Amygdala (tissue), 56 donors: ENCODE measurements at regions not wholly inside any gene's neighbourhood (a gene's known extent, or its start where the extent isn't known, plus 50 kb on each side); places are given as distances from the start of the nearest gene placed in this dataset.

Experiments
- DNase-seq, 56 donors: peaks; one replicate each; lab custom pipeline; 2025; lab: John Stamatoyannopoulos, UW

DNA sequence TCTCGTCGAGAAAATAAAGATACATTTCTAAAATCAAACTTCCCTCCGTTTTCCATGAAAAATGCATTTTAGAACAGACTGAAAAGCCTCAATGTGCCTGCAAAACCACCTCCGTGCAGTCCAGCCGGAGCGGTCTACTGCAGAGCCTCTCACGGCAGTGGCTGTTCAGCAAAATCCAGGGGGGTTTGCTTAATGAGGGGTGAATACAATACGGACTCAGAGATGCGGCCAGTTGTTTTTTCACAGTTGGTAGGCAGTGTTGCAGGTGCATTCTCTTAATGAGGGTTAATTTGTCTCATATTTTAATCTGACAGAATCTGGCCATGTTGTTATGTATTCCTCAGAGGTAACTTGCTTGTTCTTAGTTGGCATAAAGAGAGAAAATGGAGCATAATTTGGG is 223.0 kb downstream of the EBLN2 start:
- DNase-seq, result peak in 4 of 56 donors; percentile 2 to 9 (median 3)

DNA sequence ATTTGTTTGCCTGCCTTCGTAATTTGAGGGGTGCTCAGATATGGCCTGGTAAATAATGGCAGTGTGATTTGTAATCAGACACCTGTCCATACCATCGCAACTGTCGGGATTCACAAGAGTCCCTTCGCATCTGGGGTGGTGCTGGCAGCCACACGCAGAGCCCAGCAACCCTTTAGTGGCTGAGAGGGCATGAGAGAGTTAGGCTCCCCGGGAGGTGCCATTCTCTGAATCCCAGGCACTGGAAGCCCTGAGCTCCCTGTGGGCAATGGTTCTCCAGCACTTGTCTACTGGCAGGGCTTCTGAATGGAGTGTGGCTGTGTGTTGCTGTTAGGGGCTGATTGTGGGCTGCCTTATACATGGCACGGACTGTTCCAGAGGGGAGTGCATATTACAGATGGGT is 230.1 kb downstream of the EBLN2 start:
- no peak for DNase-seq

DNA sequence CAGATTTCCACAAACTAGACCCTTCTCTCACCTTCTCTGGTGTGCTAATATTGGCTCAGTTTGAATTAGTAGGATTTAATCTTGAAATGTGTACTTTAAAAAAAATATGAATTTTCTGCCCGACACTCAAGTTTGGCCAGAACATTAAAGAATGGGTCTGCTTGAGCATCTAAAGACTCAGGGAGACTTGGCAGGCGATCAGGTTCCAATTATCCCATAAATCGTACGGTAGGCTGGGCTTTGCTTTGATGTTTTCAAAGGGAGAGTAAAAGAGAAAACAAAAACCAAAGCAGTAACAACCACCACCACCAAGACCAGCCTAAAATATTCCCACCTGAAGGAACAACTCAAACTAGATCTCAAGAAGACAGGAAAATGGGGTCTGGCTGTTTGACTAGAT is 230.8 kb downstream of the EBLN2 start:
- peak in 1 of 56 donors; percentile 1 for DNase-seq

DNA sequence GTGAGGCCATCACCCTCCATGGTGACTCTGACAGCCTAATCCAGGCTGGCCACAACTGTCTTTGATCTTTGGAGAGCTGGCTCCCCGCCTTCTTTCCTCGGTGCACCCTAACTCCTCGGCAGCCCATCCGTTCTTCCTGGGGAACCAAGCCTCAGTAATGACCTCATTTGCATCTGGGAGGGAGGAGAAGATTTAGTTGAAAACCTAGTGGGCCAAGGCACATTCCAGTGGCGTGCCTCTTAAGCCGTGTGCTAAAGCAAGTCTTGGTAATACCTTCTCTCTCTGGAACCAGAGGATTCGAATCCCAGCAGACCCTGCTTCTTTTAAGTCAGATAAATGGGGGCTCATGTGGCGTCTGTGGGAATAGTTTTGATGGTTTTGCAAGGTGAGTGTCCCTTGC is 233.1 kb downstream of the EBLN2 start:
- no peak for DNase-seq

DNA sequence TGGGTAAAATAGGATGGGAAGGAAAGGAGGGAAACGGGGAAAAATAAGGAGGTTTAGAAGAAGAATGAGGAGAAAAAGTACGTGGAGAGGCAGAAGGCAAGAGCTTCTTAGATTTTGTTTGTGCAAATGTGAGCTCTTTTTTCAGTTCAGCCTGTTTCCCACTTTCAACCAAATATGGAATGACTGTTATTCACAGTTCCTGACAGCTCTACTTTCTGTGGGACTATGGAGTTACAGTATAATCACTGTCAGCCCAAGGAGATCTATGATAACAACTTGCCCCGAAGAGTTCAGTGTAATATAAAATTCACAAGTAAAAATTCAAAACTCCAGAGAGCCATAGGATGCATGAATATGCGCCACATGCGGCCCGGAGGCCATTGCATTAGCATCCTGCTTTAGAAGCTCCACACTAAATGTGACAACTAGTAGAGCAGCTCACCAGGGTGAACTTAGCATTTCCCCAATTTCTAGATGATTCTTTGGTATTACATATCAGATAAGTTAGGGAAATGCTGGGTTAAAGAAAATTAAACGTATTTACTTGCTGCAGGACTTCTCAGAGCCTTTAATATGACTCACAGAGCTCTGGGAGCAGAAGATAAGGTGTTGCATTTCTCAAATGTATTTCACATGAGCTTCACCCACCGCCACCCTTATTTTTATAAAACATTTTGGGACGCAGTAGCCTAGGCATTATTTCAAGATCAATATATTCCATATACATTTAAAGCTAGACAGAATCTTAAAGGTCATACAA is 234.6 kb downstream of the EBLN2 start:
- no peak for DNase-seq

DNA sequence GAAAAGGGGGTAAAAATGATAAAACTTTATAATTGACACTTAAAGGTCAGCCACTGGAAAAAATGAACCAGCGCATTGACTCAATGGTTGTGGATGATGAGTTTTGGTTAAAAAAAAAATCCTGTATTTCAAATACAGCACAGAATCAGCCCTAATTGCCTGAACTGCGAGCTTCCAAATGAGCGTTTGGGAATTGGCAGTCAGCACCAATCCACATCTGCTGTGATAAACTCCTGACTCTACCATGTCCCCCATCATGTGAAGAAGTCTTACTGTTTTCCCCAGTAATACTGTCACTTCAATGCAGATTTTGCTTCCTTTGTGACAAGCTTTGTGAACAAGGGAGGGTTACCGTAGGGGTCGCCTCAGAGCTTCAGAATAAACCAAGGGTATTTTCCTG is 235.4 kb downstream of the EBLN2 start:
- no peak for DNase-seq

DNA sequence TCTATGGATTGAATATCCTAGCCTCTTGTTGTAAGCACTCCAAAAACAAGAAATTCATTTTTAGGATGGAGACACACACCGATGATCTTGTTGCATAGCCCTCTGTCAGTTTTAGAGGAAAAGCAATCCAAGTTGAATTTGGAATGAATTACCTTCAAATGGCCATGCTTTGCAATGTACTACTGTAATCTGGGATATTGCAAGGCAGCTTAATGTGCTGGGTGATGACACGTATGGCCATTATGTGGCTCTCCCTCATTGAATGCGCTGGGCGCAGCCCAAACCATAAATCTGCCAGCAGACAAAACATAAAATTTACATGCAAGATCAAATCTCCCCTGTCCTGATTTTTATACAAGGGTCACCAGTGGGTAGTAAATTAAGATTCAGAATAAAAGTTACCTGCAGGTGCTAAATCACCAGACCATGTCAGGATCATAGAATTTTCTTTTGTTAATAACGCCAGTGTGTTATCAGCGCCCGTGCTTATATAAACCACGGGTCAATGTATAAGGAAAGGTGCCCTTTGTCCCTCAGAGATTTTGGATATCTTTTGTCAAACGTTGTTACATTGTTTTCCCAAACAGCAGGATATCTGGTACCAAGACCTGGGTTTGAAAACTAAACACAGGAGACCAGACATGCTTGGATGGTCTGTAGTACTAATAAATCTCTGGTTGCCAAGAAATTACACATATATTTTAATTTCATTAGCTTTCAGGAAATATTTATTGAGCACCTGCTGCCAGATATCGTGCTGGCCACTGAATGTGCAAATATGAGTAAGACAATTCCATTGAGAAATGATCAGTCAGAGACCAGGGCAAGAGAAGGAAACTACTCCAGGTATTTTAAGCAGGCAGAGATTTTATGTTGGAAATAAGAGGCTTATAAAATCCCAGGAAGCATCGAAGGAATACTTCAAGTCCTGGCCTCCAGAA is 237.1 kb downstream of the EBLN2 start:
- DNase-seq, result no peak

DNA sequence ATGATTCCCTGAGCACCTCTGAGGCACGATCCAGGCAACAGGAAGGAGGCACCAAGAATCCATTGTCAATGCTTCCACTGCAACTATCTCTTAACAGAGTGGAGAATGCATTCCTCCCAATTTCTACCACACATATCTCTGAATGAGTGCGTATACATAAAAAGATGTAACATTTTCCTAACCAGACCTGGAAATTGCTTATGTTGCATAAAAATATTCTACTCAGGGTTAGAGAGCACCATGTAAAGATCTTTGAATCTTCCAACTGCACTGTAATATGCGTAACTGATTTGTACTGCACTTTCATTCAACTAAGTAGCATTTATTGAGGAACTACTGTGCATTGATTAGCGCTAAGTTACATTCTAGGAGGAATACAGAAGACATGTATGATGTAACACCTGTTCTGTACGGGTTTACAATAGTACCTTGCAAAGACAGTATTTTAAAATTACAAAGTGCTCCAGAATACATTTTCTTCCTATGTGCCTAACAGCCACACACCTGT is 237.8 kb downstream of the EBLN2 start:
- no peak for DNase-seq

DNA sequence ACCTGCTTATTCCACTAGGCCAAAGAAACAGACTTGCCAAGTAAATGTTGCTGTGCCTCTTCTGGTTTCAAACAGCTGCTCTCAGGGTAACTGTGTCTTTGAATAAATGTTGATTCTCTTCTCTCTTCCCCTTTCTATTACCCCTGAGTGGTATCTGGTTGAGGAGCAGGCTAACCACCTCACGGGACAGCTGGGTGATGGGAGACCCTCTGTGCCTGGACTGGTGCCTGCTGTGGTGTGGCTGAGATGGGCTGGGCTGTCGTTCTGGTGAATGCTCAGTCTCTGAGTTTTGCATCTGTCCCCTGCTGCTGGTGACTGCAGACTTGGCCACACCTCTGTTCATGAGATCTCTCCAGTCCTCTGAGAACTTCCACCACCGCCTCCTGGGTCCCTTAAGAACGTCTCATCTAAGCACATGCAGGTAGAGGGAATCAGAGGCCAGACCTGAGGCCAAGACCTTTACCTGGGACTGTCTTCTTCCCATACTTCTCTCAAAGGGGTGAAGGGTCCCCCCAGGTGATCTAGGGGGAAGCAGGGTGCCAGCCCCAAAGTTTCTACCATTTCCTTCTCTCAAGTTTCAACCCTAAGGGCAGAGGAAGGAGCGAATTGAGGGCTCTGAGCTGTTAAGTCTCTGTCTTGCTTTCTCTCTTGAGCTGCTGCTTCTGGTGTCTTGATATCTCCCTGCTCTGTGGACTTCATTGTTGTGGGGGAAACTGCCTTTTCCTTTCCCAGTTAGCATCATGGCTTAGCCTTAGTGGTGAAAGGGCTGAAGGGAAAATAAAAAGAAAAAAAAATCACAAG is 252.9 kb downstream of the EBLN2 start:
- DNase-seq, result no peak

DNA sequence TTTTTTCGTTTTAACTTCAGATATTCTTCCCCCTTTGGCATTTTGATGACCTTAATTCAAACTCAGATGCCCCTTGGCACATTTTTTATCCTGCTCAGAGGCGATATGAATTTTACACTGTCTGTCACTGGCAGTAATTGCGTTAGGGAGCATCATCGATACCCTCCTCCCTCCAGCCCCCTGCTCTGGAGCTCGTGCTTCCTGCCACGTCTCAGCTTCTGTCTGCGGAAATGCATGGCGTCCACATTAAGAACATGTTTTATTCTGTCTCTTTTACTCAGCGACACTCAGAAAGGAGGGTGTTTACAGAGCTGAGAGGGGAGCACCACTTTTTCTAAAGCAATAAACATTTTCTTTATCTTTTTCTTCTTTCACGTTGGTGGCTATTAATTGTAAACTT is 254.2 kb downstream of the EBLN2 start:
- DNase-seq, result no peak

DNA sequence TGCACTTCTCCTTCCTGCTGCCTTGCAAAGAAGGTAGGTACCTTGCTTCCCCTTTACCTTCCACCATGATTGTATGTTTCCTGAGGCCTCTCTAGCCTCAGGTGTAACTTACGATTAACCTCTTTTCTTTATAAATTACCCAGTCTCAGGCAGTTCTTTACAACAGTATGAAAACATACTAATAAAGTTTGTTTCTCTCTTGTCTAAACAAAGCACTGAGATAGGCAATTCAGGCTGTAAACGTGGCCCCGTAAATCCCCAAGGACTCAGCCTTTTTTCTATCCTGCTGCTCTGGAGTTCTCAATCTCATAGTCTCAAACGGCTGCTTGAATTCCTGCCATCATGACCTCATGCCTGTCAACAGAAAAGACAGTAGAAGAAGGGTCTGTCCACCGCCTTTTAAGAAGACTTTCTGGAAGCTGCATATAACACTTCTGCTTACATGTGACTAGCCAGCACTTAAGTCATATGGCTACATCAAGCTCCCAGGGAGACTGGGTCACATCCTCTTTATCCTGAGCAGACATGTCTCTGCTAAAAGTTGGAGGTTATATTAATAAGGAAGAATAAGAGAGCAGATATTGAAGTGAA is 257.8 kb downstream of the EBLN2 start:
- no peak for DNase-seq

DNA sequence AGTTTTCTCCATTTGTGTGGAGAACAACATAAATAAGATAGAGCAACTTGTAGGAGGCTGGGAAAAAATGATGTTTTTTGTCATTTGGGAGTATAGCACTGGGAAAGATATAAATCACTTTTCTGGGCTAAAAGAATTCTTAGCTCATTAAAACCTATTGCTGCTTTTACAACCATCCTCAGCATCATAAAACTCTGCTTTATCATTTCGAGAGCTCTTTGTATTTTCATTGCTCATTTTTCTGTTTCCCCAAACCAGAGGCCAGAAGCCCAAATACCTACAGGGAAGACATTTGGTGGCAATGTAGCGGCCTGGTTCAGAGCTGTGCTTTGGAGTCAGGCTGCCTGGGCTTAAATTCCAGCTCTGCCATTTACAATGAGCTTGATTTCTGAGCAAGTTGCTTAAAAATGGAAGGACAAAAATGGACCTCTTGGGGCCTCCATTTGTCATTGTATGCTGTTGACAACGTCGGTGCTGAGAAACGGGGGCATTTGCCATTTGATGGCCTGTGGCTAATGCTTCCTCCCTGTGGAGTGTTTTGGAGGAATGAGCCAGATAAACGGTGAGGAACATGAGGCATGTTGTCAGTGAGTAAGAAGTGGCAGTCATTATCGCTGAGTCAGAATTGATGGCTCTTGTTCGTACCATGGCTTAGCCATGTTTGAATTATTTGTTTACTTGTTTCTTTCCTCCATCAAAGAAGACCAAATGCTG is 260.0 kb downstream of the EBLN2 start:
- DNase-seq, result no peak

DNA sequence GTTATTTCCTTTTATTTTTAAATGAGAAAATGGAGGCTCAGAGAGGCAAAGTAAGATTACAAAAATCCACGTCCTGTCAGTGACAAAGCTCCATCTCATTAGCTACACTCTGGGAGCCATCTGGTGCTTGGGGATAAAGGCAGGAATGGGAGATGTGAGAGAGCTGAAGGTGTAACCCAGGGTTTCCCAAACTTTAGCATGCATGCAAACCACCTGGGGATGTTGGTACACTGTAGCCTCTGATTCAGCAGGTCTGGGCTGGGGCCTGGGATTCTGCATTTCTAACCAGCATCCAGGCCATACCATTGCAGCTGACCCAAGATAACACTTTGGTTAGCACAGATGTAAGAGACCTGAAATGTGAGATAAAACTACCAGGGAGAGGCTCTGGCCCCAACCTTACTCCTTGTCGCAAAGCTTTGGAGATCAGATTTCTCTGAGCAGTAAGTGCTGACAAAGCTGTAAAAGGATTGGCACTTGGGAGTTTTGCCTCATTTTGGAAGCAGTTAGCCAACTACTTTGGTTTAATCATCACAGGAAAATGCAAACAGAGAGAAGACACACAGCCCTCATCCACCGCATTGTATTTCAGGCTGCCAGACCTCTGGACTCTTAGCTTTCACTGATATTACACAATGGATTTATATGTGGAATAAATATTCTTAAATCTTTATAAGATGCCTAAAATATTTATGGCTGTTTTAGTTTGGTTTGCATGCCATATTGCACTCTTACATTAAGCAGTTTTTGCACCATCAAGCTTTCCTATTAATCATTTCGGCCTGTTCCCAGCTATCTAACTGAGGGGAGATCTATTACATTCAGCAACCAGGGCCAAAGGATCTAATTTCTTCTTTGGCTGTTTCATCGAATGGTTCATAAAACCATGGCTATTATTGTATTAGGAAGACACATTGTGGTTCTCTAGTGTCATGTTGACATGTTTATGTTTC is 263.0 kb downstream of the EBLN2 start:
- DNase-seq, result no peak

DNA sequence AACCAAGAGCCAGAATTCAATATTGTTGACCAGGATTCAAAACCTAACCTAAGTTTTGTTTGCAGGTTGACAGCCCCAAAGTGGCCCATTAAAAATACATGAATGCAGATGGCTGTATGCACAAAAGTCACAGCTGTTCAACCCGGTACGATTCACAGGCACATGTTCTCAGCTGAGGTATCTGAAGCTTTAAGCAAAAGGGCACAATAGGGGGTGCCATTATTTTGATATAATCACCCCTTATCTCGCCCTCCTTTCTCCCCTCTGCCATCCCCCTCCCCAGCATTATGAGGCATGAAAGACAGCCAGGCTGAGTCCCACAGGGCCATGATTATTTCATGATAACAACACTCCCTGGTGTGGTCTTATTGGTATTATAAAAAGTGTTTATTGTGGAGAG is 264.9 kb downstream of the EBLN2 start:
- DNase-seq, result no peak

DNA sequence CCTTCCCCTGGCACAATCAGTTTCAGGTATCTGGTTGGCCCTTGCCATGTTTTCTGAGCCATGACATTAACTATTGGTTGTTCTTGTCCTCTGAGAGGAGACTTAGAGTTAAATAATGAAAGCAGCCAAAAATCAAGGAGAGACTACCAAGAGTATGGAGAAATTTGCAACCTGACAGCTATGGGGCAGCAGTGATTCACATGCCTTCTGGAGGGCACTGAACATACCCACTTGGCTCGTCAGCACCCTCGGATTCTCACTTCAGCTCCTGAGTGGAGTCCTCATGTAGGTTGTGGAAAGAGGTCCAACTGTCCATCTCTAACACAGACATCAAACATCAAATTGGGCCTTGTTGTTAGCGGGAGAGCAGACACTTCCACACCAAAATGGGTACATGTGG is 265.6 kb downstream of the EBLN2 start:
- no peak for DNase-seq
